Prostate gland (tissue), 2 donors: ENCODE measurements at regions not wholly inside any gene's neighbourhood (a gene's known extent, or its start where the extent isn't known, plus 50 kb on each side); places are given as distances from the start of the nearest gene placed in this dataset.

Source experiments
- POLR2A ChIP-seq: fragments of 450-650 bp; IDR thresholded peaks from one replicate; pipeline ENCODE4 v1.6.1; 2016; ENCODE audit warnings: antibody characterized with exemption, mild to moderate bottlenecking
- POLR2AphosphoS5 ChIP-seq: sonication (generic); formaldehyde crosslinking; IDR thresholded peaks from one replicate; pipeline ENCODE4 v1.6.1; 2017; ENCODE audit warnings: antibody characterized with exemption
- TF ChIP-seq, protein P1 (sequence below), 4 experiments: fragments of 200-600 bp in 2 of 4; fragments of 450-650 bp in 2 of 4; sonication (generic) in 2 of 4; IDR thresholded peaks; 1 replicate in 3 of 4; 2 replicates in 1 of 4; pipeline ENCODE4 v1.5.1; 2016 to 2019; ENCODE audit warnings: antibody characterized with exemption in 4 of 4, mild to moderate bottlenecking in 2 of 4, moderate library complexity in 2 of 4

DNA sequence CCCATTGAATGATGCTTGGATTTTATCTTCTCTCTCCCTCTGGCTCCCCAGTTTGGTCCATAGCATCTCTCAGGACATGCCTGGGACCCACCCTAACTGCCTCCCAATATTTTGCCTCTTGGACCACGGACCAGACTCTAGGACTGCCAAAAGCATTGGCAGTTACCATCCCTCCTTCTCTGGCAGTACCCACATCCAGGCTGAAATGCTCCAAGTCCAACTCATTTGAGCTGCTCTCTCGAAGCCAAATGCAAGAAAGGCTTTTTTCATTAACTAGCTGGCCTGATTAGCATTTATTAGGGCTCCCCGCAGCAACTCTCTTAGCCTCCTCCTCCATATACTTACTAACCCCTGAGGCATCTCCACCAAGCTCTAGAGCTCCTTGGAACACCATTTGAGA lies 140.0 kb upstream of the GRIK3 start:
- TF ChIP-seq, protein P1, sequence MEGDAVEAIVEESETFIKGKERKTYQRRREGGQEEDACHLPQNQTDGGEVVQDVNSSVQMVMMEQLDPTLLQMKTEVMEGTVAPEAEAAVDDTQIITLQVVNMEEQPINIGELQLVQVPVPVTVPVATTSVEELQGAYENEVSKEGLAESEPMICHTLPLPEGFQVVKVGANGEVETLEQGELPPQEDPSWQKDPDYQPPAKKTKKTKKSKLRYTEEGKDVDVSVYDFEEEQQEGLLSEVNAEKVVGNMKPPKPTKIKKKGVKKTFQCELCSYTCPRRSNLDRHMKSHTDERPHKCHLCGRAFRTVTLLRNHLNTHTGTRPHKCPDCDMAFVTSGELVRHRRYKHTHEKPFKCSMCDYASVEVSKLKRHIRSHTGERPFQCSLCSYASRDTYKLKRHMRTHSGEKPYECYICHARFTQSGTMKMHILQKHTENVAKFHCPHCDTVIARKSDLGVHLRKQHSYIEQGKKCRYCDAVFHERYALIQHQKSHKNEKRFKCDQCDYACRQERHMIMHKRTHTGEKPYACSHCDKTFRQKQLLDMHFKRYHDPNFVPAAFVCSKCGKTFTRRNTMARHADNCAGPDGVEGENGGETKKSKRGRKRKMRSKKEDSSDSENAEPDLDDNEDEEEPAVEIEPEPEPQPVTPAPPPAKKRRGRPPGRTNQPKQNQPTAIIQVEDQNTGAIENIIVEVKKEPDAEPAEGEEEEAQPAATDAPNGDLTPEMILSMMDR (IDR thresholded peaks at IDR 0.05) = no peak
- TF ChIP-seq POLR2AphosphoS5 (no peak), POLR2A (no peak)
